Trophoblast cell (in vitro differentiated cells and primary cell): ENCODE measurements at regions not wholly inside any gene's neighbourhood (a gene's known extent, or its start where the extent isn't known, plus 50 kb on each side); places are given as distances from the start of the nearest gene placed in this dataset.

Experiments used
- DNase-seq, 2 donors: peaks; one replicate each; pipeline ENCODE4 v3.0.0-alpha.2; 2016
- H2AFZ ChIP-seq: 2 replicates; pipeline ENCODE4 v1.6.1; 2013; ENCODE audit warnings: low read length, moderate library complexity, mild to moderate bottlenecking; ENCODE audit not compliant: insufficient read depth, poor library complexity
- H2AK5ac ChIP-seq: 2 replicates; pipeline ENCODE4 v1.6.1; 2013; ENCODE audit warnings: mild to moderate bottlenecking, low read length
- H2BK120ac ChIP-seq: 2 replicates; pipeline ENCODE4 v1.6.1; 2013; ENCODE audit warnings: low read length, mild to moderate bottlenecking, moderate library complexity; ENCODE audit not compliant: insufficient read depth, poor library complexity
- H2BK12ac ChIP-seq: 2 replicates; pipeline ENCODE4 v1.6.1; 2013; ENCODE audit warnings: mild to moderate bottlenecking, low read length, moderate library complexity
- H2BK5ac ChIP-seq: 2 replicates; pipeline ENCODE4 v1.6.1; 2013; ENCODE audit warnings: low read length, low read depth, moderate library complexity, mild to moderate bottlenecking; ENCODE audit not compliant: poor library complexity
- H3K14ac ChIP-seq: 2 replicates; pipeline ENCODE4 v1.6.1; 2013; ENCODE audit warnings: mild to moderate bottlenecking, low read length
- H3K18ac ChIP-seq: 2 replicates; pipeline ENCODE4 v1.6.1; 2013; ENCODE audit warnings: mild to moderate bottlenecking, low read length
- H3K23ac ChIP-seq: 2 replicates; pipeline ENCODE4 v1.6.1; 2013; ENCODE audit warnings: low read length
- H3K27ac ChIP-seq: 2 replicates; pipeline ENCODE4 v1.5.1; 2013; ENCODE audit warnings: low read depth, mild to moderate bottlenecking, inconsistent platforms, low read length, moderate library complexity
- H3K27me3 ChIP-seq: 2 replicates; pipeline ENCODE4 v1.6.1; 2013; ENCODE audit warnings: inconsistent platforms, mild to moderate bottlenecking, low read length, moderate library complexity; ENCODE audit not compliant: insufficient read depth
- H3K36me3 ChIP-seq, 2 experiments: 1 replicate in 1 of 2; 2 replicates in 1 of 2; pipeline ENCODE4 v1.6.1; 2013; ENCODE audit warnings: low read length in 2 of 2, mild to moderate bottlenecking in 2 of 2, moderate library complexity in 1 of 2; ENCODE audit not compliant: insufficient read depth in 2 of 2, control insufficient read depth in 1 of 2
- H3K4ac ChIP-seq: 2 replicates; pipeline ENCODE4 v1.6.1; 2013; ENCODE audit warnings: low read depth, mild to moderate bottlenecking, low read length, moderate library complexity
- H3K4me1 ChIP-seq, 2 experiments: 1 replicate in 1 of 2; 2 replicates in 1 of 2; pipeline ENCODE4 v1.6.1; 2013; ENCODE audit warnings: low read length in 2 of 2, mild to moderate bottlenecking in 2 of 2, moderate library complexity in 1 of 2; ENCODE audit not compliant: insufficient read depth in 2 of 2, control insufficient read depth in 1 of 2
- H3K4me2 ChIP-seq: 2 replicates; pipeline ENCODE4 v1.6.1; 2013; ENCODE audit warnings: inconsistent platforms, mild to moderate bottlenecking, low read length, moderate library complexity
- H3K4me3 ChIP-seq: 2 replicates; pipeline ENCODE4 v1.5.1; 2013; ENCODE audit warnings: mild to moderate bottlenecking, low read depth, low read length, inconsistent platforms
- H3K79me1 ChIP-seq: one replicate; pipeline ENCODE4 v1.6.1; 2013; ENCODE audit warnings: low read length
- H3K79me2 ChIP-seq: 2 replicates; pipeline ENCODE4 v1.6.1; 2013; ENCODE audit warnings: low read length, mild to moderate bottlenecking; ENCODE audit not compliant: control insufficient read depth, insufficient read depth, poor library complexity
- H3K9ac ChIP-seq: 2 replicates; pipeline ENCODE4 v1.6.1; 2013; ENCODE audit warnings: mild to moderate bottlenecking, low read length
- H3K9me3 ChIP-seq: 2 replicates; pipeline ENCODE4 v1.6.1; 2013; ENCODE audit warnings: low read depth, mild to moderate bottlenecking, control low read depth, inconsistent platforms, low read length; ENCODE audit not compliant: insufficient read depth
- H4K12ac ChIP-seq: 2 replicates; pipeline ENCODE4 v1.6.1; 2013; ENCODE audit warnings: low read depth, mild to moderate bottlenecking, low read length, moderate library complexity
- H4K8ac ChIP-seq: 2 replicates; pipeline ENCODE4 v1.6.1; 2013; ENCODE audit warnings: low read depth, mild to moderate bottlenecking, low read length, moderate library complexity
- H4K91ac ChIP-seq: one replicate; pipeline ENCODE4 v1.6.1; 2013; ENCODE audit warnings: low read depth, mild to moderate bottlenecking, low read length, moderate library complexity
- WGBS: extraction: QIAGEN DNeasy Blood & Tissue Kit; methylation state at CpG from one replicate; pipeline ENCODE4 v1.1.7; 2013; ENCODE audit warnings: missing lambda C conversion rate; ENCODE audit not compliant: insufficient read length, insufficient coverage; ENCODE audit errors: extremely low coverage; 5-methylcytosine and 5-hydroxymethylcytosine counted together

DNA sequence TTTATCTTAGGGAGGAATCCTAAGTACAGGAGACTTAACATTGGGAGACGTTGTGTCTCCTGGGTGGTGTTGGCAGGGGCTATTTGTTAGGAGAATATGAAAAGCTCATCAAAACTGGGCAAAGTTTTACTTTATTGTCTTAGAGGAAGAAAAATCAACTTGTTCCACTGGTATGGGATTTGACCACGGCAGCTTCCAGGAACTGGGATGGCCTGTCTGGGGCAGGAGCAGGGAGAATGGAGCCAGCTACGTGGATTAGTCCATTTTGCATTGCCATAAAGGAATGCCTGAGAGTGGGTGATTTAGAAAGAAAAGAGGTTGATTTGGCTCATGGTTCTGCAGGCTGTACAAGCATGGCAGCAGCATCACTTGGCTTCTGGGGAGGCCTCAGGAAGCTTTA, 198.4 kb downstream of the ADAMTS15 start:
- no CpG with 5 or more reads among the region's 3 CpGs for WGBS
- no peaks in the 10 kb centered on the region for H3K36me3 ChIP-seq
- H4K91ac ChIP-seq, result no peak overlapping the region

DNA sequence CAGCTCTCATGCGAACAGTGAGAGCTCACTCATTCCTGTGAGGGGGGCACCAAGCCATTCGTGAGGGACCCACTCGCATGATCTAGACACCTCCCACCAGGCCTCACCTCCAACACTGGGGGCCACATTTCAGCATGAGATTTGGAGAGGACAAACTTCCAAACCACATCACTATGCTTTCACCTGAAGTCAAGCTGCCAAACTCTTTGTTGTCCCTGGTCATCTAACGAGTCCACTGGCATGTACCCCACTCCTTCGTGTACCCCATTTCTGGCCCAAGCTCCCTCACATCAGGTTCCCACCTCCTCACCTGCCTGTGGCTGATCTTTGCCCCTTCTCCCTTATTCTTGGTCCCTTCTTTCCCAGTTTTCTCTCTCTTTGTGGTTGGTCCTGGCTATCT, 198.9 kb downstream of the ADAMTS15 start:
- H4K91ac ChIP-seq, result no peak overlapping the region
- no peak overlapping the region for H3K23ac ChIP-seq
- H2BK5ac ChIP-seq, result no peak overlapping the region
- H4K12ac ChIP-seq, result no peak overlapping the region
- H2AFZ ChIP-seq, result no peak overlapping the region
- no peak overlapping the region for H3K4me2 ChIP-seq
- H3K27me3 ChIP-seq, result no peaks in the 10 kb centered on the region
- no peak overlapping the region for H3K9ac ChIP-seq
- DNase-seq, result no peak
- H3K4me1 ChIP-seq, result peaks cover 6 to 9% of the 10 kb centered on the region in 2 experiments
- WGBS, result no CpG with 5 or more reads among the region's 5 CpGs
- no peak overlapping the region for H2BK120ac ChIP-seq
- H3K27ac ChIP-seq, result no peak overlapping the region
- no peak overlapping the region for H3K14ac ChIP-seq
- no peaks in the 10 kb centered on the region for H3K36me3 ChIP-seq
- no peak overlapping the region for H4K8ac ChIP-seq
- H2AK5ac ChIP-seq, result no peak overlapping the region
- no peaks in the 10 kb centered on the region for H3K79me1 ChIP-seq
- no peak overlapping the region for H3K4ac ChIP-seq
- no peaks in the 10 kb centered on the region for H3K9me3 ChIP-seq
- no peak overlapping the region for H2BK12ac ChIP-seq
- no peak overlapping the region for H3K4me3 ChIP-seq
- H3K18ac ChIP-seq, result no peak overlapping the region
- no peaks in the 10 kb centered on the region for H3K79me2 ChIP-seq

More for the DNA sequence above, 198.4 kb downstream of the ADAMTS15 start:
- Histone ChIP-seq H2AK5ac (no peak overlapping the region), H3K4me3 (no peak overlapping the region), H2BK5ac (no peak overlapping the region), H3K9ac (no peak overlapping the region), H3K4ac (no peak overlapping the region), H3K4me1 (peaks cover 6 to 9% of the 10 kb centered on the region in 2 experiments), H3K23ac (no peak overlapping the region), H3K18ac (no peak overlapping the region), H4K12ac (no peak overlapping the region), H4K8ac (no peak overlapping the region), H2BK12ac (no peak overlapping the region), H3K4me2 (no peak overlapping the region), H3K27me3 (no peaks in the 10 kb centered on the region), H3K9me3 (no peaks in the 10 kb centered on the region), H3K79me2 (no peaks in the 10 kb centered on the region), H3K14ac (no peak overlapping the region), H2AFZ (no peak overlapping the region), H2BK120ac (no peak overlapping the region), H3K27ac (no peak overlapping the region), H3K79me1 (no peaks in the 10 kb centered on the region)
- DNase-seq, result no peak

GRCh38 chr11:130649801-130650200, 201.4 kb downstream of the ADAMTS15 start:
- Histone ChIP-seq H2AK5ac (no peak overlapping the region), H3K4me3 (no peak overlapping the region), H3K36me3 (no peaks in the 10 kb centered on the region), H3K18ac (no peak overlapping the region), H3K79me2 (no peaks in the 10 kb centered on the region), H2AFZ (no peak overlapping the region), H3K9me3 (no peaks in the 10 kb centered on the region), H3K79me1 (no peaks in the 10 kb centered on the region), H2BK5ac (no peak overlapping the region), H3K27me3 (no peaks in the 10 kb centered on the region), H4K12ac (no peak overlapping the region), H4K91ac (no peak overlapping the region), H3K4me2 (no peak overlapping the region), H2BK12ac (no peak overlapping the region), H3K14ac (no peak overlapping the region), H3K4ac (no peak overlapping the region), H3K4me1 (peaks cover 0 to 1% of the 10 kb centered on the region in 2 experiments), H4K8ac (no peak overlapping the region), H3K27ac (no peak overlapping the region), H3K23ac (no peak overlapping the region), H2BK120ac (no peak overlapping the region), H3K9ac (no peak overlapping the region)
- no CpG with 5 or more reads among the region's 3 CpGs for WGBS
- DNase-seq, result no peak

DNA sequence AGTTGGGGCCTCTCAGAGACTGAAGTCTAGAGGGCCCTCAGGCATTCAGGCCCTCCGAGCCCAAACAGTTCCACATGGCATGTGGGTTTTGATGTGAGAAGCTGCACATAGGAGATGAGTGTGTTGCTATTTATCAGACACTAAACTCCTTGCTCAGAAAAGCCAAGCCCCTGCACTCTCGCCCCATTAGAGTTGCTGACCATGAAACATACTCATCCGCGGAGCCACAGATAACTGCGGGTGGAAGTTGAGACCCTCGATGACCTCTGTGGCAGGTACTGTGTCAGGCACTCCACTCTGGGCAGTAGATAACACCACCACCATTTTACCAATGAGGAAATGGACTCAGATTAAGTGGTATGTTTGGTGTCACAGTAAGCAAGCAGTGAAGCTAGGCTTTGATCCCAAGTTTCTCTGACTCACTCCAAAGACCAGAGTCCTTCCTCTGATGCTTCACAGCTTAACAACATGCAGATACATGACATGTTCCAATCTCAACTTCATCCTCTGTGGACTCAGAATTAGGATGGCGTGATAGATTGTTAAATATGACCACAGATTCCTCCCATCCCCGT, 202.1 kb downstream of the ADAMTS15 start:
- Histone ChIP-seq H4K12ac (no peak overlapping the region), H3K27ac (no peak overlapping the region), H3K4ac (no peak overlapping the region), H3K4me3 (no peak overlapping the region), H3K14ac (no peak overlapping the region), H2BK5ac (no peak overlapping the region), H2AFZ (no peak overlapping the region), H3K4me1 (no peaks in the 10 kb centered on the region), H4K8ac (no peak overlapping the region), H3K27me3 (no peaks in the 10 kb centered on the region), H3K79me2 (no peaks in the 10 kb centered on the region), H4K91ac (no peak overlapping the region), H3K4me2 (no peak overlapping the region), H2AK5ac (no peak overlapping the region), H3K9me3 (no peaks in the 10 kb centered on the region), H3K79me1 (no peaks in the 10 kb centered on the region), H2BK12ac (no peak overlapping the region), H3K18ac (no peak overlapping the region), H3K9ac (no peak overlapping the region), H3K23ac (no peak overlapping the region), H3K36me3 (no peaks in the 10 kb centered on the region), H2BK120ac (no peak overlapping the region)
- WGBS, result no CpG with 5 or more reads among the region's 8 CpGs
- no peak for DNase-seq
